HAP-1 (cell line): ENCODE measurements at regions not wholly inside any gene's neighbourhood (a gene's known extent, or its start where the extent isn't known, plus 50 kb on each side); places are given as distances from the start of the nearest gene placed in this dataset.
A peak's percentile ranks its signal among the peaks of the same experiment; 100 is the strongest.
"Not testable (repeated sequence)": the region's sequence is repeated elsewhere in the genome, so short reads cannot be mapped to it uniquely, and the experiment has no call there.

Experiments
- DNase-seq, 2 experiments: peaks; one replicate each; pipeline ENCODE4 v3.0.0-alpha.2; 2016 to 2020; ENCODE audit warnings: low spot score in 2 of 2
- H3K27me3 ChIP-seq: fragments of 250-450 bp; sonication (Bioruptor Pico); 2 replicates; pipeline ENCODE4 v1.5.1; 2020; ENCODE audit warnings: low read depth, mild to moderate bottlenecking, moderate library complexity
- H3K36me3 ChIP-seq: fragments of 250-450 bp; sonication (Bioruptor Pico); replicated peaks from 2 replicates; pipeline ENCODE4 v1.5.1; 2020; ENCODE audit warnings: mild to moderate bottlenecking
- H3K4me1 ChIP-seq: fragments of 250-450 bp; sonication (Bioruptor Pico); 2 replicates; pipeline ENCODE4 v1.5.1; 2020; ENCODE audit warnings: mild to moderate bottlenecking
- H3K4me3 ChIP-seq: fragments of 250-450 bp; sonication (Bioruptor Pico); 2 replicates; pipeline ENCODE4 v1.5.1; 2020; ENCODE audit warnings: mild to moderate bottlenecking, moderate library complexity
- H3K9me3 ChIP-seq: fragments of 250-450 bp; sonication (Bioruptor Pico); 2 replicates; pipeline ENCODE4 v1.5.1; 2020; ENCODE audit warnings: mild to moderate bottlenecking, moderate library complexity
- in situ Hi-C: fragments of 300-500 bp; cut with MboI; formaldehyde crosslinking; loops from 3 replicates; pipeline ENCODE4 v1.14.3; 2020; ENCODE audit warnings: low sequenced_read_pairs, inconsistent platforms, mixed read lengths

DNA sequence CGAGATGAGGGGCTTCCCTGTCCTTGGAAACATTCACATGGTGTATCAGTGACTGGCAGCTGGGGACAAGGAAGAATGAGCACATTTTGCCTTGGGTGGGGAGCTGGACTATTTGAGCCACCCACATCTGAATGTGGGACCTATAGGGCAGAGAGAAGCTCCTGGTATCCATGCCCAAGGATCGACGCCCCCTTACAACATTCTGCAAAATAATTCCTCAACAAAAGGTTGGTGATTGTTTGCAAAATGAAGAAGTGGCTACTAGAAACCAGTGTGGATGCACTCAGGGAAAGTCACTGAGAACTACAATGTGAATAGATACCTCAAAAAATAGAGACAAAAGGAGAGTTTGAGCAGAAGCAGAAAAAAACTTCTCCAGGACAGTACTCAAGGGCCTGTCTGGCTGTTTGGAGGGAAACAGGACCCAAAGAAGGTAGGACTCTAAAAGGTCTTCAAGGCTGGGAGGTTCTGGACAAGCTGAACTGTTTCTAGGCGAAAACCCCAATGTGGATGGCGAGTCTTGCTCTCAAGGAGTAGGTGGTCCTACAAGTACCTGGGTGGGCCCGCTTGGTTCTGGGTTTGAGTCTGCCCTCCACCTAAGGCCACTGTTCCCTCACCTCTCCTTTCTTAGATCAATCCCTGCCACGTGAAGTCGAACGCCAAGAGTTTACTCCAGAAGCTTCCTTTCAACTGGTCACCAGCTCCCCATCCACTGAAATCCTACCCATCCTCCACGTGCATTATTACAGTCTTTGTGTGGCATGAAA lies 125.0 kb upstream of the ZNF746 start:
- no peak for DNase-seq
- Histone ChIP-seq H3K9me3 (no peaks in the 10 kb centered on the region), H3K27me3 (no peaks in the 10 kb centered on the region), H3K36me3 (peaks cover 24% of the 10 kb centered on the region), H3K4me3 (peak overlapping the region; percentile 66), H3K4me1 (peaks cover 6% of the 10 kb centered on the region)
- in situ Hi-C loops = no loop called here

DNA sequence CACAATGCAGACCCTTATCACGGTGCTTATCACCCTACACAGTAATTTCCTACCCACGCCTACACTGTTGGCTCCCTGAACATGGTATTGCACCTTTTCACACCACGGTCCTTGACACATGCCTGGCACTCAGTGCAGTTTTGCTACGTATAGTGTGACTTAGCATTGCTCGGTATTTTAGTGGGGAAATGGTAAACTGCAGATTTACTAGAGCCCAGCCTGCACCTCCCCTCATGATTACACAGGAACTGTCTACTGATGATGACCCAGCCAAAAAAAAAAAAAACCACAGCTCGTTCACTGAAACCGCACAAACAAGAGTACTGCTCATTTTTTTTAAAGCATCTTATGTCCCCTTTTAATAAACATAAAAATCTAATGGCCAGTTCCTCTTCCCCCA lies 124.2 kb upstream of the ZNF746 start:
- no peak overlapping the region for H3K4me3 ChIP-seq
- no peaks in the 10 kb centered on the region for H3K9me3 ChIP-seq
- in situ Hi-C loops = no loop called here
- peaks cover 27% of the 10 kb centered on the region for H3K36me3 ChIP-seq
- no peaks in the 10 kb centered on the region for H3K27me3 ChIP-seq
- peaks cover 6% of the 10 kb centered on the region for H3K4me1 ChIP-seq
- DNase-seq = no peak

DNA sequence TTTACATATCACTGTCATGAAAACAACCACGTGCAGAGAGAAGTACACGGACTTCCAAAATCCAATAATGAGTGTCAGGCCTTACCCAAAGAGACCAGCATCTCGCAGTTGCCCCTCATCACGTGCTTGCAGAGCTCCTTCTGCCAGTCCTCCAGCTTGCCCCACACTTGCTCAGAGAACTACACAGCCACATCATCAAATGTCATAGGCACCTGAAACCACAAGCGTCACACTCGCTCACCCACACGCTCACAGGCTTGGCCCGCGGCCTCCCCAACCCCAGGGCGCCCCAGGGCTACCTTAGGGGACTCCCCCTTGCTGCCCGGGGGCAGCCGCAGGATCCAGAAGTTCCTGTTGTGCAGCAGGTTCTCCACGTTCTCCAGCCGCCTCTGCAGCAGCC lies 123.4 kb upstream of the ZNF746 start:
- in situ Hi-C loops = no loop called here
- Histone ChIP-seq H3K9me3 (no peaks in the 10 kb centered on the region), H3K4me1 (peaks cover 6% of the 10 kb centered on the region), H3K27me3 (no peaks in the 10 kb centered on the region), H3K36me3 (peaks cover 31% of the 10 kb centered on the region), H3K4me3 (no peak overlapping the region)
- DNase-seq = no peak

DNA sequence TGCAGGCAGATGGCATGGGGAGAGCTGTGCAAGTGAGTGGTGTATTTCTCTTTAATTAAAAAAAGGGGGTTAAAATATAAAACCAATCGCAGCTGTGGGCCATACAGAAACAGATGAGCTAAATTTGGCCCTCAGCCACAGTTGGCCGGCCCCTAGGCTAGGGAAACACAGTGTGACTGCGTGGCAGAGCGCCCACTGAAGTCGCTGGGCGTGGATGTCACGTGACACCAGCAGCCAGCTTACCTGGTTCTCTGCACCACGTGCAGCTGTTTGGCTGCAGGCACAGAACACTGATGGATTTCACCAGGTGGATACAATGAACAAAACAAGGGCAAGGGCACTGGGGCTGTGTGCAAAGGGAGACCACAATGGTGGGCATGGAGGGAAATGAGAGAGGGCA lies 119.3 kb upstream of the ZNF746 start:
- Histone ChIP-seq H3K27me3 (no peaks in the 10 kb centered on the region), H3K9me3 (no peaks in the 10 kb centered on the region), H3K36me3 (peaks cover 66% of the 10 kb centered on the region), H3K4me1 (no peaks in the 10 kb centered on the region), H3K4me3 (no peak overlapping the region)
- in situ Hi-C loops = no loop called here
- DNase-seq = no peak

DNA sequence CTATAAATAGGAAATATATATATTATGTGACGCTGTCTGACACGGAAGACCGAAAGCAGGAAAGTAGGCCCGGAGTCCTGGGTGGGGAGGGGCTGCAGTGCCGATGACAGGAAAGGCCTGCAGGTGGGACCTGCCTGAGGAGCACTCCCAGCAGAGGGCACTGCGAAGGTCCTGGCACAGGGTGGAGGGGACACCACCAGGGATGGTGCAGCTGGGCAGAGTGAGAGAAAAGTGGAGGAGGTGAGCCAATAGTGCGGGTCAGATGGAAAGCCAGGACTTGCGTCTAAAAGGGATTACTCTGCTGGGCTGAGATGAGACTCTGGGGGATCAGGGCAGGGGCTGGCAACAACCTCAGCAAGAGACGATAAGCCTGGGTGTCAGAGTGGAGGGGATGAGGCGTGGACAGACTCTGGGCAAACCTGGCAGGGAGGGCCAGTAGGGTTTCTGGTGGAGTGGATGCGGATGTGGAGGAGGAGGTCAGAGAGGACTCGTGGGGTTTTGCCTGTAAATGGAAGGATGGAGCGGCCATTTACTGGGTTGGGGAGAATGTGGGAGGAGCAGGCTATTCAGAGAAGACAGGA lies 118.2 kb upstream of the ZNF746 start:
- Histone ChIP-seq H3K4me1 (no peaks in the 10 kb centered on the region), H3K4me3 (no peak overlapping the region), H3K9me3 (no peaks in the 10 kb centered on the region), H3K27me3 (no peaks in the 10 kb centered on the region), H3K36me3 (peaks cover 72% of the 10 kb centered on the region)
- in situ Hi-C loops = no loop called here
- no peak for DNase-seq

DNA sequence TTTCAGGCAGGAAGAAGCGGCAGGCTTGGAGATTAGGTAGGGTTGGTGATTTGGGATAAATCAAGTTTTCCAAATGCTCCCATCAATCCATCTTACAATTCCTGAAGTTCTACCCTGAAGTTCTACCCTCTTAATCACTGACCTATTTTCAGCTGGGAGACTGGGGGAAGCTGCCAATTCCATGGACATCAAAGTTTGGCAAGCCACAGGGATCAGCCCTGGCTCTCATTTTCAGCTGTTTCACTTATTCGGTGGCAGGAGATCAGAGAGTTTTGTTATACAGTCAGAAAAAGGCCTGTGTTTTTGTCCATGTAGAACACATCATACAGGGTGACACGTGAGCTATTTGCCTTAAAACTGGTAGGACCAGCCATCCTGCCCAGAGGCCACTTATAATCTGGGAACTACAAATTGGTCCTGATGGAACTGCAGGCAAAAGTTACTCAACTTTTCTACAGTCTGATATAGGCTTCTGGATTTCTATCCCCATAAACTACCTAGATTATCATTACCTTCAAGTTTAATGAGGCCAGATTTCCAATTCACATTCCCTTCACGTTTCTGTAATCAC lies 112.9 kb upstream of the ZNF746 start:
- no peak overlapping the region for H3K4me3 ChIP-seq
- no peaks in the 10 kb centered on the region for H3K27me3 ChIP-seq
- no peaks in the 10 kb centered on the region for H3K4me1 ChIP-seq
- peaks cover 51% of the 10 kb centered on the region for H3K36me3 ChIP-seq
- in situ Hi-C loops = no loop called here
- DNase-seq = no peak
- no peaks in the 10 kb centered on the region for H3K9me3 ChIP-seq

DNA sequence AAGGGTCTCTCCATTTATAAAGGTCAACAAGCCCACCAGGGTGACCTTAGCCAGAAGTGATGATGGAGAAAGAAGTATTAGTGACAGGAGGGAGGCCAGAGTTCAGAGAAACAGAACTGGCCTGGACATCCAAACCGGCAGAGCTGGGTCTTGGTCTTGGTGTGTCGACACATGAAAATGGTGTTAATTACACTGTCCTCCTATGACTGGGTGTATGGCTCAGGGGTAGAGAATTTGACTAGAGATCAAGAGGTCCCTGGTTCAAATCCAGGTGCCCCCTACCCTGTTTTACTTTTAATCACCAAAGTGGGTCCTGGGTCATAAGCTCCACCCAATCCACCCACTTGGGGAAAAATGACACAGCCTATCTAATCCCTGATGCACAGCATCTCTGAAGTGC lies 110.6 kb upstream of the ZNF746 start:
- H3K27me3 ChIP-seq = no peaks in the 10 kb centered on the region
- H3K36me3 ChIP-seq = peaks cover 33% of the 10 kb centered on the region

DNA sequence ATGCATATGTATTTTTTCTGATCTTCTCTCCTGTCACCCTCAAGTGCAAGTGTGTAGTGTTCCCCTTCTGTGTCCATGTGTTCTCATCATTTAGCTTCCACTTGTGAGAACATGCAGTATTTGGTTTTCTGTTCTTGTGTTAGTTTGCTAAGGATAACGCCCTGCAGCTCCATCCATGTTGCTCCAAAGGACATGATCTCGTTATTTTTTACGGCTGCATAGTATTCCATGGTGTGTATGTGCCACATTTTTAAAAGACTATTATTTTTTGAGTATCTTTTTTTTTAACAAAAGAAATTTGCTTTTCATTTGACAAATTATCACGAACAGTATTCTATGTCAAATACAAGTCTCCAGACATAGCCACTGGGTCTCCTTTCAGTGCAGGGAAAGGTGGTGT lies 110.1 kb upstream of the ZNF746 start:
- in situ Hi-C loops = no loop called here
- Histone ChIP-seq H3K27me3 (no peaks in the 10 kb centered on the region), H3K36me3 (peaks cover 32% of the 10 kb centered on the region), H3K9me3 (no peaks in the 10 kb centered on the region), H3K4me3 (no peak overlapping the region), H3K4me1 (no peaks in the 10 kb centered on the region)
- DNase-seq = no peak

More for the DNA sequence above, 110.6 kb upstream of the ZNF746 start:
- H3K4me3 ChIP-seq = no peak overlapping the region
- H3K9me3 ChIP-seq = no peaks in the 10 kb centered on the region
- DNase-seq = no peak
- H3K4me1 ChIP-seq = no peaks in the 10 kb centered on the region
- in situ Hi-C loops = no loop called here

DNA sequence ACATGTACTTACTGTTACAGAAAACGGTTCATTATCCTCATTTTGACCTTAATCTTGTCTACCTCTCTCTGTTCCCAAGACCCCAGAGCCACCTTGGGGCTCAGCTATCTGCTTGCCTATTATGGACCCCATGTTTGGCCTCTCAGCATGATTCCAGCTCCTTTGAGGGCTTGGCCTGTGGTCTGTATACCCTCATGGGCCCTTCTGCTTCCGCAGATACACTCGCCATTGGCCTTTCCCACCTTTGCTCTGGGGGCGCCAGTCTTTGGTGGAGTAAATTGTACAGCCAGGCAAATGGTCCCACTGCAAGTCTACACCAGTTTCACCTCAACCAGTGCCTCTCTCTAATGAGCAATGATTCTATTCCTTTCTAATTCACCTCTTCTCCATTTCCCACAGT lies 109.2 kb upstream of the ZNF746 start:
- H3K27me3 ChIP-seq = no peaks in the 10 kb centered on the region
- peaks cover 33% of the 10 kb centered on the region for H3K36me3 ChIP-seq
- in situ Hi-C loops = no loop called here
- no peaks in the 10 kb centered on the region for H3K4me1 ChIP-seq
- DNase-seq = no peak
- H3K9me3 ChIP-seq = no peaks in the 10 kb centered on the region
- H3K4me3 ChIP-seq = no peak overlapping the region

DNA sequence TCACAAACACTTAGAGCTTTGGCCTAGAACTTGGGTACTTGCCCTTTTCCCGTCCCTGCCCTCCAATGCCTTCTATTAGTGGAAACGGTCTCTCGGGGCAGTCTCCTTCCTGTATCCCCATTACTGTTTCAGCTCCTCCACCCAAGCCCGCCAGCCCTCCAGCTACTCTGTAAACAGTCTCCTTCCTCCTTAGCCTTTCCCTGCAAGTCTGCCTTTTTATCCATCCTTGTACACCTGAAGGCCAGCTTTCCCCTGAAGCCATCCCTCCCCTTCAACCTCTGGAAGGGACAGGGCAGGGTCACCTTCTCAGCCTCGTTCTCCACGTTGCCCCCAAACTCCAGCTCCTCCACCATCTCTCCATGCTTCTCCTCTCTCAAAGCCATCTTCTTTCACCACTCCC lies 108.1 kb upstream of the ZNF746 start:
- in situ Hi-C loops = no loop called here
- DNase-seq = no peak
- Histone ChIP-seq H3K27me3 (no peaks in the 10 kb centered on the region), H3K36me3 (peaks cover 33% of the 10 kb centered on the region), H3K9me3 (no peaks in the 10 kb centered on the region), H3K4me1 (no peaks in the 10 kb centered on the region), H3K4me3 (no peak overlapping the region)

DNA sequence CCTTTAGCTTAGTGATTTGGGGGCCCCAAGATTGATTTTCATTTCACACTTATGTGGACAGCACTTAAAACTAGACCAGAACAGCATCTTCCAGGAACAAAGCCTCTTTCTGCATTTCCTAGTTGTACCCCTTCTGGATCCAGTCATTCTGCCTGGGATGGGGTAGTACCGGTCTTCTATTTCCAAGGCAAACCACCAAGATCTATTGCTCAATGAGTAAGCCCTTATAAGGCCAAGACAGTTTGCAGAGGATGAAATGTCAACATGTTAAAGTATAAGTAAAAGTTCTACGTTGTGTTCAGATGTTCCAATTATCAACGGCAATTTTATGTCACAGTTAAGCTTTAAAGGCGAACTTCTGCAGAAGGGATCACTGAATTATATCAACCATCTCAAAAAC lies 106.9 kb upstream of the ZNF746 start:
- no peak for DNase-seq
- Histone ChIP-seq H3K27me3 (no peaks in the 10 kb centered on the region), H3K36me3 (peaks cover 28% of the 10 kb centered on the region), H3K4me1 (no peaks in the 10 kb centered on the region), H3K9me3 (no peaks in the 10 kb centered on the region), H3K4me3 (no peak overlapping the region)
- in situ Hi-C loops = no loop called here

DNA sequence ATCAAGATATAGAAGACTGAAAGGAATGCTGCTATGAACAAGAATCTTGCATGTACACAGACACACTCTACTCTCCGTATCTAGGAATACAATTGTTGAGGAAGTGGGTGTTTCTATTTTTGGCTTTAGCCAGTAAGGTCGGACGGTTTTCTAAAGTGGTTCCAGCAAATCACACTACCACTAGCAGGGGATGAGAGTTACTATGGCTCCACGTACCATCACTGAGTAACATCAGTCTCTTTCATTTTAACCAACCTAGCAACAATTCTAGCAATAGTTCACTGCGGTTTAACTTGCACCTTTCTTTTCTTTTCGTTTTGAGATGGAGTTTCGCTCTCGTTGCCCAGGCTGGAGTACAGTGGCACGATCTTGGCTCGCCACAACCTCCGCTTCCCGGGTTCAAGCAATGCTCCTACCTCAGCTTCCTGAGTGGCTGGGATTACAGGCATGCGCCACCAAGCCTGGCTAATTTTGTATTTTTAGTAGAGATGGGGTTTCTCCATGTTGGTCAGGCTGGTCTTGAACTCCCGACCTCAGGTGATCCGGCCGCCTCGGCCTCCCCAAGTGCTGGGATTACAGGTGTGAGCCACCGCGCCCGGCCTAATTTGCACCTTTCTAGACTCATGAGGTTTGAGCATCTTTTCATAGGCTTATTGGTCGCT lies 103.2 kb upstream of the ZNF746 start:
- DNase-seq, H3K4me3 ChIP-seq, H3K4me1 ChIP-seq, H3K27me3 ChIP-seq, H3K9me3 ChIP-seq, in situ Hi-C loops: not testable (repeated sequence)
- H3K36me3 ChIP-seq = peaks cover 21% of the 10 kb centered on the region

DNA sequence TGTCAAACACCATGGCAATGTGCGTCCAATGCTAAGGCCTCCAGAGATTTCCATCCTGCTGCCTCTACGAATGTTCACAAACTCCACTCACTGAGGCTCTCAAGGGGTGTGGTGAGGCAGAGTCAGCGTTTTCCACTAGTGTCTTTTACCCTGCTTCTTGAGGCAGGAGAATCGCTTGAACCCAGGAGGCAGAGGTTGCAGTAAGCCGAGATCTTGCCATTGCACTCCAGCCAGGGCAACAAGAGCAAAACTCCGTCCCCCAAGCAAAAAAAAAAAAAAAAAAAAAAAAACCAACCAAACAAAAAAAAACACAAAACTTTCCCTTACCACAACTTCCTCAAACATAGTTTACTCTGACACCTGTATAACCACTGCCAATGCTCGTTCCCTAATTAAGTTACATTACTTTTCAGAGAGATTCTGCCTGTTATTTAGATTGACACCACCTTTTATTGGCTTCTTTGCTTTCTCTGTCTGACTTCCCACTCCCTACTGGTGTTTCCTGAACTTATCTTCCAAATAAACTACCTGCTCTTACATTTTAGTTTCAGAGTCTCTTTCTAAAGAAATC lies 102.1 kb upstream of the ZNF746 start:
- H3K36me3 ChIP-seq = peaks cover 21% of the 10 kb centered on the region
- H3K9me3 ChIP-seq = no peaks in the 10 kb centered on the region
- no peaks in the 10 kb centered on the region for H3K4me1 ChIP-seq
- DNase-seq = no peak
- no peaks in the 10 kb centered on the region for H3K27me3 ChIP-seq
- in situ Hi-C loops = no loop called here
- no peak overlapping the region for H3K4me3 ChIP-seq
